ENCODE measurements at regions not wholly inside any gene's neighbourhood (a gene's known extent, or its start where the extent isn't known, plus 50 kb on each side); places are given as distances from the start of the nearest gene placed in this dataset.

DNA sequence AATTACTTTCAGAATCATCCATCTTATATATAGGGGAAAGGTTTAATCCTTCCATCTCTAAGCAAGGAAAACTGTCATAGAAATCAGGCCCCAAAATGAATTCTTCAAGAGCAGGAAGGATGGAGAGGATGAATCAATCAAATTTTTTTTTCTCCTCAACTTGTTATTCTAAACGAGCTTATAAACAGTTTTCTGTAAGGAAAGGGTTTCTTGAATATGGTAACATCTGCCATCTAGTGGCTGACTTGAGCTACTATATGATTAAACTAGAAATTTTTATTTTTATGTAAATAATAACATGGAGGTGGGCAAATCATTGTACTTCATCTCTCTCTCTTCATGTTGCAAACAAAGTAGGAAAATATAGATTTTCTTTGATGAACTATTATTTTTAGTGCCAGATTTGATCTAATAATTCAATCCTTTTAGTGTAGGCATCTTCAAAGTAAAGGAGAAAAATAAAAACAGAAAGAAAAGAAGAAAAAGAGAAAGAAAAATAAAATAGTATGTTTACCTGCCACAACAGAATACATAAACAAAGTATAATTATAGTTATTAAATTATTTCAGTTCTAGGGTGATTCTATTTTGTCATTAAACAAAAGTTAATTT lies 146.6 kb downstream of the SERPINI1 start:
- intact Hi-C loops (cut with DNase I; ENCODE audit: low total_unique reads) = no loop called here
- H3K9me3 ChIP-seq = no peaks in the 10 kb centered on the region

DNA sequence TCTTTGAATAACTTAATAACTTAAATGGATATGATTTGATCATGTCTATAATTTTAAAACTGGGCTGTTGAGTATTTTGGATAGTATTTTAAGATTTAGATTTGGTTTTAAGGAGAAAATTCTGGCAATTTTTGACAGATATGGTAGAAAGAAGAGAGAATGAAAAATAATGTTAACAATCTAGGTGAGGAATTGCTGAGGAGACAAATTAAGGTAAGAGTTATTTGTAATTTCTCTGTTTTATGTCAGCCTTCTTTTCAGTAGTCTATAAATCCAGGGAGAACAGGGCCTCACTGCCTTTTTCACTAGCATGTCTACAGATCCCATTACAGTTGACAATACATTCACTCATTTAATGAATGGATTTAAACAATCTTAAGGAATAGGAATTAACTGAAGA lies 144.7 kb downstream of the SERPINI1 start:
- no peak overlapping the region for H3K4me3 ChIP-seq
- intact Hi-C loops (cut with DNase I; ENCODE audit: low total_unique reads) = no loop called here
- DNase-seq = no peak
- TF ChIP-seq POLR2A (IDR thresholded peaks at IDR 0.05) = no peak
- TF ChIP-seq, protein P1, sequence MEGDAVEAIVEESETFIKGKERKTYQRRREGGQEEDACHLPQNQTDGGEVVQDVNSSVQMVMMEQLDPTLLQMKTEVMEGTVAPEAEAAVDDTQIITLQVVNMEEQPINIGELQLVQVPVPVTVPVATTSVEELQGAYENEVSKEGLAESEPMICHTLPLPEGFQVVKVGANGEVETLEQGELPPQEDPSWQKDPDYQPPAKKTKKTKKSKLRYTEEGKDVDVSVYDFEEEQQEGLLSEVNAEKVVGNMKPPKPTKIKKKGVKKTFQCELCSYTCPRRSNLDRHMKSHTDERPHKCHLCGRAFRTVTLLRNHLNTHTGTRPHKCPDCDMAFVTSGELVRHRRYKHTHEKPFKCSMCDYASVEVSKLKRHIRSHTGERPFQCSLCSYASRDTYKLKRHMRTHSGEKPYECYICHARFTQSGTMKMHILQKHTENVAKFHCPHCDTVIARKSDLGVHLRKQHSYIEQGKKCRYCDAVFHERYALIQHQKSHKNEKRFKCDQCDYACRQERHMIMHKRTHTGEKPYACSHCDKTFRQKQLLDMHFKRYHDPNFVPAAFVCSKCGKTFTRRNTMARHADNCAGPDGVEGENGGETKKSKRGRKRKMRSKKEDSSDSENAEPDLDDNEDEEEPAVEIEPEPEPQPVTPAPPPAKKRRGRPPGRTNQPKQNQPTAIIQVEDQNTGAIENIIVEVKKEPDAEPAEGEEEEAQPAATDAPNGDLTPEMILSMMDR (IDR thresholded peaks at IDR 0.05) = no peak
- peaks cover 0 to 3% of the 10 kb centered on the region in 2 donors for H3K4me1 ChIP-seq
- no peaks in the 10 kb centered on the region for H3K36me3 ChIP-seq
- no peaks in the 10 kb centered on the region for H3K9me3 ChIP-seq
- H3K27ac ChIP-seq = no peak overlapping the region
- H3K27me3 ChIP-seq = no peaks in the 10 kb centered on the region

More for the DNA sequence above, 146.6 kb downstream of the SERPINI1 start:
- Histone ChIP-seq H3K4me3 (peak overlapping the region in 1 of 2 donors; percentile 12), H3K36me3 (no peaks in the 10 kb centered on the region), H3K27me3 (no peaks in the 10 kb centered on the region), H3K4me1 (no peaks in the 10 kb centered on the region), H3K27ac (no peak overlapping the region)
- TF ChIP-seq POLR2A (IDR thresholded peaks at IDR 0.05) = no peak
- TF ChIP-seq, protein P1 (IDR thresholded peaks at IDR 0.05) = peak; percentile 46 to 72 (median 50)
- no peak for DNase-seq

DNA sequence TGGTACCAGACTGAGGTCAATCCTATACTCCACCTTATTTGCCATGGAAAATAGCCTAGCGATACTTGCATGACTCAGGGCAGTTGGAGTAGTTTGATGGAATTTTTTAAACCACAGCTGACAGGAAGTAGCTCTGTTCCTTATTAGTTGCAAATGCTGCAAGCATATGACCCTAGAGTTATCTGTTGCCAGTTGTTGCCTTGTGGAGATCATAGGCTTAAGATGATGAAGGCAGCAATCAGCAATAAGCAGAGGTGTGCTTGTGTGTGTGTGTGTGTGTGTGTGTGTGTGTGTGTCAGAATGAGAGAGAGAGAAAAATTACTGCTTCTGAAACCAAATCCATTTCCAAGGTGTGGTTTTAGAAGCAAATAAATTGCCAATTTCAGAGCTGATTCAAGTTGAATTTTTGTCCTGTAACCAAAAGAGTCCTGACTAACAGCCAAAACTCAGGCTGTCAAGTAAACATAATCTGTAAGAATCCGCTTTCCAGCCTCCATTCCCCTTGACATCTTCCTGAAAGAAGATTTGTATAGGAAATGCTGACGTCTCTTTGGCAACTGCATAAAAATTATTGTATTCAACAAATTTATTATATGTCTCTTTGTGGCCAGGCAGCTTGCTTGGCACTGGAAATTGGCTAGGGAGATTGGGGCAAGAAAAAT lies 141.2 kb downstream of the SERPINI1 start:
- intact Hi-C loops (cut with DNase I; ENCODE audit: low total_unique reads) = no loop called here

More for the DNA sequence above, 141.2 kb downstream of the SERPINI1 start:
- H3K27me3 ChIP-seq = no peaks in the 10 kb centered on the region
- peak overlapping the region; percentile 17 to 64 for H3K27ac ChIP-seq
- H3K9me3 ChIP-seq = no peaks in the 10 kb centered on the region
- TF ChIP-seq POLR2A (IDR thresholded peaks at IDR 0.05) = no peak
- TF ChIP-seq, protein P1 (IDR thresholded peaks at IDR 0.05) = no peak
- no peak for DNase-seq
- H3K4me1 ChIP-seq = peaks cover 0 to 9% of the 10 kb centered on the region in 2 donors
- H3K4me3 ChIP-seq = no peak overlapping the region
- H3K36me3 ChIP-seq = no peaks in the 10 kb centered on the region
